GM12892 (cell line): ENCODE measurements at regions not wholly inside any gene's neighbourhood (a gene's known extent, or its start where the extent isn't known, plus 50 kb on each side); places are given as distances from the start of the nearest gene placed in this dataset.

ENCODE experiments used
- DNase-seq: peaks from one replicate; pipeline ENCODE4 v3.0.0; 2011; ENCODE audit not compliant: insufficient read length
- FAIRE-seq: peaks from 2 replicates; lab custom pipeline; 2011; peaks lifted over from hg19 to GRCh38; lab: Jason Lieb, UNC
- POLR2A ChIP-seq: IDR thresholded peaks from 2 replicates; pipeline ENCODE4 v1.6.1; 2011; ENCODE audit warnings: low read depth, low read length, control low read depth
- POLR2AphosphoS5 ChIP-seq: IDR thresholded peaks from 2 replicates; pipeline ENCODE4 v1.6.1; 2011; ENCODE audit warnings: low read depth, low read length, control low read depth
- TAF1 ChIP-seq: IDR thresholded peaks from 2 replicates; pipeline ENCODE4 v1.6.1; 2011; ENCODE audit warnings: low read depth, mild to moderate bottlenecking, control low read depth, low read length, borderline replicate concordance

GRCh38 chr9:28598408-28598807 is 1025.1 kb upstream of the C9orf72 start:
- DNase-seq (no peak), FAIRE-seq (no peak)
- TF ChIP-seq POLR2A (no peak), TAF1 (no peak), POLR2AphosphoS5 (no peak)

GRCh38 chr9:28600226-28600625 is 1026.9 kb upstream of the C9orf72 start:
- no peak for FAIRE-seq
- TF ChIP-seq POLR2AphosphoS5 (no peak), POLR2A (no peak), TAF1 (no peak)
- DNase-seq: no peak

DNA sequence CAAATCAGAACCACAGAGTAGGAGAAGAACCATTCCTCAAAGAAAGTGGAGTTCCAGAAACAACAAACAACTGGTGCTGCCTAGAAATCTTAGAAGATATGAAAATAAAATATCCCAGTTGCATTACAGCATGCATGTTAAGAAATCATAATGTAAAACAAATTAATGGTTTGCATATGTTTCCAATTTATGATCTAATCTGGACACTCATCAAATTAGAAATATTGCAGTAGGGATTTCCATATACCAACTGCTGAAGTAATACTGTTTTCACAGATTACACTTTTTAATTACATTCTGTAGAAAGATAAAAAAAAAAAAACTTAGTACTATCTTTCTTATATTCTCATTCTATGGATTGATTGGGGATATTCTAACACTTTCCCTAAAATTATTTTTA is 1034.6 kb upstream of the C9orf72 start:
- DNase-seq (no peak), FAIRE-seq (no peak)
- no peak for TF ChIP-seq POLR2AphosphoS5
- TF ChIP-seq TAF1: no peak
- TF ChIP-seq POLR2A: no peak

- FAIRE-seq (no peak), DNase-seq (no peak)
- no peak for TF ChIP-seq TAF1
- no peak for TF ChIP-seq POLR2A
- TF ChIP-seq POLR2AphosphoS5: no peak
These were observed 1037.1 kb upstream of the C9orf72 start for GRCh38 chr9:28610339-28610738.

GRCh38 chr9:28616310-28616709 is 1043.0 kb upstream of the C9orf72 start:
- TF ChIP-seq TAF1 (no peak), POLR2A (no peak), POLR2AphosphoS5 (no peak)
- DNase-seq: no peak
- no peak for FAIRE-seq

DNA sequence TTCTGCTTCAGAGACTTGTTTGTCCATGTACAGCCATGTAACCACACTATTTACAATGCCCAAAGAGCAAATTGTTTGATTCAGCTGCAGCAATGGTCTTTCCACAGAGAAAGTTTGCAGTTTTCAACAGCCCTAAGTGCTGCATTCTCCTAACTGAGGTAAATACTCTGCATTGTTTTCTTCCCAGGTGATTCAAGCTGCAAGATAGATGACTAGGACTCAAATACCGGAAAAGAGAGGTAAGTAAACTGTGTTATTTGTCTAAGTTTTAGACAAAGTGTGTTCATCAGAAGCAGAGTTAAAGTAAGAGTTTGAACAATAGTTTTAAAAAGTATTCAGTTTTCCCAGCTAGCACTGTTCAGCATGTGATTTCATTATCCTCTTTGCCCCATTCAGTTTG is 1046.7 kb upstream of the C9orf72 start:
- DNase-seq: no peak
- FAIRE-seq: no peak
- TF ChIP-seq POLR2AphosphoS5 (no peak), POLR2A (no peak), TAF1 (no peak)

GRCh38 chr9:28620661-28621060 is 1047.4 kb upstream of the C9orf72 start:
- no peak for FAIRE-seq

GRCh38 chr9:28624771-28625170 is 1051.5 kb upstream of the C9orf72 start:
- FAIRE-seq (no peak), DNase-seq (no peak)
- TF ChIP-seq TAF1: no peak
- no peak for TF ChIP-seq POLR2A
- no peak for TF ChIP-seq POLR2AphosphoS5

More at GRCh38 chr9:28620661-28621060, 1047.4 kb upstream of the C9orf72 start:
- TF ChIP-seq TAF1: no peak
- no peak for DNase-seq

DNA sequence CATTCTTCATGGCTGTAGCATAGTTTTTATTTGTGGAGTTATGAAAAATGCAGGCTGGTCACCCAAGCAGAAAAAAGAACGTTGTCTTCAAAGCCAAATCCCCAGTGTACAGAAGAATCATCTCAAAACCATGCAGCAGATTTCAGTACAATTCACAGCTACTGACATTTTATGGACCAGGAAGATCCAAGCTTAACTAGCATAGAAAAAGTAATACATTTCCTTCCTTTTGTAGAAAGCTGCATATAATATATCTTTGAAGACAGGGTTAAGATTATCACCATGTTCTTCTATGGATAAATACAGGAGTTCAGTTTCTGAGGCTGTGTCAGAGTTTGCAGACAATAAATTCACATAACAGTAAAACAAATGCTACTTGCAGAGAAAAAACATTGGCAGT is 1054.8 kb upstream of the C9orf72 start:
- no peak for DNase-seq
- no peak for TF ChIP-seq POLR2AphosphoS5
- no peak for TF ChIP-seq POLR2A
- no peak for TF ChIP-seq TAF1
- FAIRE-seq: no peak

DNA sequence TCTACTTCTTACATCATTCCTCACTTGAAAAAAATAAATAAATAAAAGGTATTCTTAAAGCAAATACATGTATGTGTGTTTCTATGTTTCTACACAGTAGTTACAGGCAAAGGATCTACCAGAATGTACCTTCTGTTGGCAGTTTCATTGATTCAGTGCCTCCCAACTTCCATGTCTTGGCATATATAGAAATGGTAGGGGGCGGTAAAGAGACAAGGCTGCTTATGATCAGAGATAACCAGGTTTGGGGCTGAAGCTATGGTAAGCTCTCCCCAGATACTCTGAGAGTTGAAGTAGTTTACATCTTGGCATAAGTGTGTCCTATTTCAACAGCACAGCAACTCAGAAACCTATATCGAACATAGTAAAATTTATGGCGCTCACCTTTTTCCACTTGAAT is 1075.4 kb upstream of the C9orf72 start:
- FAIRE-seq (no peak), DNase-seq (no peak)
- TF ChIP-seq TAF1: no peak
- TF ChIP-seq POLR2AphosphoS5: no peak
- TF ChIP-seq POLR2A: no peak

- DNase-seq (no peak), FAIRE-seq (no peak)
- no peak for TF ChIP-seq POLR2AphosphoS5
- no peak for TF ChIP-seq POLR2A
- no peak for TF ChIP-seq TAF1
These were observed 1077.0 kb upstream of the C9orf72 start for GRCh38 chr9:28650327-28650726.

DNA sequence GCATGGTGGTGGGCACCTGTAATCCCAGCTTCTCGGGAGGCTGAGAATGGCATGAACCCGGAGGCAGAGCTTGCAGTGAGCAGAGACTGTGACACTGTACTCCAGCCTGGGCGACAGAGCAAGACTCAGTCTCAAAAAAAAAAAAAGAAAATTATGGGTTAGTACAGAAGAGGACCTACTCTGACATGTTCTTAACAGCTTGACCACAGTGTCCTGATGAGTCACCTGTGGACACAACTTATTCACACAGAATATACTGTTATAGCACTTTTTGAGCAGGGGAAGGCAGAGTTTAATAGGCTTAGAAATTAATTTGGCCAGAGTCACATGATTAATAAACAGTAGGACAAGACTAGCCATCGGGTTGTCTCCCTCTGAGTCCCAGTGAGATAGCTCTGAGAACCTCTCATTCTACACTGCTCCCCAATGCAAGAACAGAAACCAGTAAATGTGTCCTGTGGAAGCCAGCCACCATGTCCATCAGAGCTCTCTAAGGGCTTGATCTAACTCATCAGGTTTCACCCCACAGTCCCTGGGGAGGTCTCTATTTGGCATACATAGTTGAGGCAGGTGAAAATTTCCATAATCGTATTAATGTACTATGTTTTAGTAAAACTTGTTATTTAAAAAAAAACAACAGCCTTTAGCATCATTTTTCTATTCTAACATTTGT is 1077.9 kb upstream of the C9orf72 start:
- TF ChIP-seq TAF1 (no peak), POLR2AphosphoS5 (no peak), POLR2A (no peak)
- DNase-seq (no peak), FAIRE-seq (no peak)

GRCh38 chr9:28653216-28653615 is 1079.9 kb upstream of the C9orf72 start:
- no peak for TF ChIP-seq POLR2AphosphoS5
- TF ChIP-seq POLR2A: no peak
- no peak for TF ChIP-seq TAF1
- DNase-seq: no peak
- no peak for FAIRE-seq
